ENCODE measurements at regions not wholly inside any gene's neighbourhood (a gene's known extent, or its start where the extent isn't known, plus 50 kb on each side); places are given as distances from the start of the nearest gene placed in this dataset.

DNA sequence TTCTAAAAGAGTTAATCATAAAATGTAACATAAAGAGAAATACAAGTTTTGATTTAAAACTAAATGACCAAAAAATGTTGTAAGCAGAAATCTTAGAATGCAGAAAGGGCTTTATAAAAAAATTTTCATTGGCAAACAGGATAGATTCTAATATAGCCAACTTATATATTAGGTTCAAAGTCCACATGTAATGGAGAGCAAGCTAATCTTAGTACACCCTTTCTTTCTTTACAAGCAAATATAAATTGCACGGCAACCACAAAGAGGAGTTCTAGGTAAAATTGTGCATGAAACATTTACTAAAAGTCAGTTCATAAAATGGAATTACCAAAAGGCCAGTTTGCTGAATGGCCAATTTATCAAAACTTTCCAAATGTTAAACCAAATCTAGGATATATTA, 130.6 kb downstream of the NOL4 start:
- no peak overlapping the region for H3K4me3 ChIP-seq (ENCODE audit: low read depth, low read length)
- no peaks in the 10 kb centered on the region for H3K27me3 ChIP-seq (ENCODE audit: control insufficient read depth, insufficient read depth, low read length)
- TF ChIP-seq, protein P1, sequence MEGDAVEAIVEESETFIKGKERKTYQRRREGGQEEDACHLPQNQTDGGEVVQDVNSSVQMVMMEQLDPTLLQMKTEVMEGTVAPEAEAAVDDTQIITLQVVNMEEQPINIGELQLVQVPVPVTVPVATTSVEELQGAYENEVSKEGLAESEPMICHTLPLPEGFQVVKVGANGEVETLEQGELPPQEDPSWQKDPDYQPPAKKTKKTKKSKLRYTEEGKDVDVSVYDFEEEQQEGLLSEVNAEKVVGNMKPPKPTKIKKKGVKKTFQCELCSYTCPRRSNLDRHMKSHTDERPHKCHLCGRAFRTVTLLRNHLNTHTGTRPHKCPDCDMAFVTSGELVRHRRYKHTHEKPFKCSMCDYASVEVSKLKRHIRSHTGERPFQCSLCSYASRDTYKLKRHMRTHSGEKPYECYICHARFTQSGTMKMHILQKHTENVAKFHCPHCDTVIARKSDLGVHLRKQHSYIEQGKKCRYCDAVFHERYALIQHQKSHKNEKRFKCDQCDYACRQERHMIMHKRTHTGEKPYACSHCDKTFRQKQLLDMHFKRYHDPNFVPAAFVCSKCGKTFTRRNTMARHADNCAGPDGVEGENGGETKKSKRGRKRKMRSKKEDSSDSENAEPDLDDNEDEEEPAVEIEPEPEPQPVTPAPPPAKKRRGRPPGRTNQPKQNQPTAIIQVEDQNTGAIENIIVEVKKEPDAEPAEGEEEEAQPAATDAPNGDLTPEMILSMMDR (IDR thresholded peaks at IDR 0.05; ENCODE audit: insufficient read depth, low read depth, low read length): no peak
- ChIA-PET POLR2A (no interaction called here), CTCF (interaction anchor here (0.8 kb wide), 1 partner anchor 21 kb away, joined by 3 read pairs; no protein-coding TSS in a partner anchor)
- no peak for DNase-seq (ENCODE audit: low read depth)
- H3K36me3 ChIP-seq (ENCODE audit: control insufficient read depth, insufficient read depth, low read length): no peaks in the 10 kb centered on the region

DNA sequence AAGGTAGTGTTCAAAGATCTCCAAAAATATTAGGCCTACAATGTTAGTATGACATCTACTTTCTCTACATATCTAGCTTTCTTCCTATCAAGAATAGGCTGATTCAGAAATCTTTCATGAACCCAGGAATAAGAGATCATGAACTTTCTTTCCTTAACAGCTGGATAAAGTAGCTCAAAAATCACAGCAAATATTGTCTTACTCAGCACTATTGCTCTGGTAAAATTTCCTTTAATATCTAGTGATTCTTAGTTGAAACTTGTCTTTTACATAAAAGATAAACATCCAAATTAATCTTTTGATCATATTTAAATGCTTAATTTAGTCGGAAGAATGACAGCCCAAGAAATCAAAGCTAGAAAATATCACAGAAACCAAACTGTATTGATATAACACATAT, 131.9 kb downstream of the NOL4 start:
- ChIA-PET POLR2A (no interaction called here), CTCF (no interaction called here)
- TF ChIP-seq, protein P1 (IDR thresholded peaks at IDR 0.05; ENCODE audit: insufficient read depth, low read depth, low read length): no peak
- no peak overlapping the region for H3K4me3 ChIP-seq (ENCODE audit: low read depth, low read length)
- DNase-seq (ENCODE audit: low read depth): no peak
- no peaks in the 10 kb centered on the region for H3K36me3 ChIP-seq (ENCODE audit: control insufficient read depth, insufficient read depth, low read length)
- no peaks in the 10 kb centered on the region for H3K27me3 ChIP-seq (ENCODE audit: control insufficient read depth, insufficient read depth, low read length)

DNA sequence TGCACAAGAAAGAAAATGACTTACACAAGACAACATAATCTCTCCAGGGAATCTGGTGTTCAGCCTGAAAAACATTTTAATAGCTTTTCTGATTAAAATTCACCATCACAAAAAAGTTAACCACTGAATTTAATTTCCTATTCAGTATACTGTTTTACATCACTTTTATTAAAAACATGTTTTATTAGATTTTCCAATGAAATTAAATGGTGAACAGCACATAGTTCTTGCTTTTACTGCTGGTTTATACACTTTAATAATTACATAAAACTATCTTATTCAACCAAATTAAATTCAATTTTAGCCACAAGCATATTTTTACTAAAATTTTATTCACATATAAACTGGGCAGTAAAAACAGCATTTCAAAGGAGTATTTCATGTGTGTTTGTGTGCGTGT, 138.3 kb downstream of the NOL4 start:
- H3K36me3 ChIP-seq (ENCODE audit: control insufficient read depth, insufficient read depth, low read length): no peaks in the 10 kb centered on the region
- no peak for DNase-seq (ENCODE audit: low read depth)
- no peak overlapping the region for H3K4me3 ChIP-seq (ENCODE audit: low read depth, low read length)
- CTCF ChIA-PET: no interaction called here
- POLR2A ChIA-PET: no interaction called here
- no peaks in the 10 kb centered on the region for H3K27me3 ChIP-seq (ENCODE audit: control insufficient read depth, insufficient read depth, low read length)
- TF ChIP-seq, protein P1 (IDR thresholded peaks at IDR 0.05; ENCODE audit: insufficient read depth, low read depth, low read length): no peak

DNA sequence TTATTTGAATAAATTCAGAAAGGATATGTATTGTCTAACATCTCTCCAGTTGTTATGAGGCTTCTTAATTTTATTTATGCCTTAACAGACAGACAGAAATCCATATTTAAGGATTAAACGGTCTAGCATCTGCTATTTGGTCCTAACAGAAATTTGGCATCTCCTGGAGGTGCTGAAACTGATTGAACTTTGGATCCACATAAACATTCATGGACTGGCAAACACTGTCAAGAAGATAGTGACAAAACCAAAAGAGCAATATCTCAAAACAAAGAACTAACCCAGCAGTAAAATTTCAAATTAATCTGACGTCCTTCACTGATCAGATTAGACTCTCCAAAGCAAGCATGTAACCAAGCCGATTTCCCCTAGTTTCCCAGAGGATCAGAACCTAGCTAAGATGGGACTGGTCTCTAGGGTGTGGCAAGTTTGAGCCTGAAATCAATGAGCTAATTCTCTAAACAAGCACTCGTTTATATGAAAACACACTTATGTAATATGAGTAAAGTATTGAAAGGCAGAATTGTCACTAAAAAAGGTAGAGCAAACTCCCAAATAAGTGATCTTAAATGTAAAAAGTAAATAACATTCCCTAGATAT, 139.5 kb downstream of the NOL4 start:
- CTCF ChIA-PET: no interaction called here
- no peak overlapping the region for H3K4me3 ChIP-seq (ENCODE audit: low read depth, low read length)

DNA sequence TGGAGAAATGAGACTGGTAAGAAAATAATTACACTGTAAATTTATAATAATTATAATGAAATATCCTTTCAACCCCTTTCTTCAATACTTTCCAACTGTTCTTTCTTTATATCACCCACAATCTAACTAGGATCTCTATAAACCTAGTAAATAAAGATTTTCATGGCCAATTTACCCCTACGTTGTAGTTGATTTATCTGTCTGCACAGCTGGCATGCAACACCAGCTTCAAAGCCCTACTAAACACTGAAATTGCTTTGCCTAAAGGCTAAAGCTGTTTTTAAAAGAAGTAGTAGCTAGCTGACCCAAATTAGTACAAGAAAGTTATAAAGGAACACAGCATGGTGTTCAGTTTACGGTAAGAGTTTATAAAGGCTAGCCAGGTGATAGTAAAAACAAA, 140.1 kb downstream of the NOL4 start:
- CTCF ChIA-PET: no interaction called here

More for the DNA sequence above, 139.5 kb downstream of the NOL4 start:
- TF ChIP-seq, protein P1 (IDR thresholded peaks at IDR 0.05; ENCODE audit: insufficient read depth, low read depth, low read length): no peak
- no peaks in the 10 kb centered on the region for H3K27me3 ChIP-seq (ENCODE audit: control insufficient read depth, insufficient read depth, low read length)
- H3K36me3 ChIP-seq (ENCODE audit: control insufficient read depth, insufficient read depth, low read length): no peaks in the 10 kb centered on the region
- POLR2A ChIA-PET: no interaction called here
- DNase-seq (ENCODE audit: low read depth): no peak

More for the DNA sequence above, 140.1 kb downstream of the NOL4 start:
- Histone ChIP-seq H3K27me3 (ENCODE audit: control insufficient read depth, insufficient read depth, low read length) (no peaks in the 10 kb centered on the region), H3K4me3 (ENCODE audit: low read depth, low read length) (no peak overlapping the region), H3K36me3 (ENCODE audit: control insufficient read depth, insufficient read depth, low read length) (no peaks in the 10 kb centered on the region)
- TF ChIP-seq, protein P1 (IDR thresholded peaks at IDR 0.05; ENCODE audit: insufficient read depth, low read depth, low read length): no peak
- no peak for DNase-seq (ENCODE audit: low read depth)
- POLR2A ChIA-PET: no interaction called here
